Keratinocyte (primary cell): ENCODE measurements at regions not wholly inside any gene's neighbourhood (a gene's known extent, or its start where the extent isn't known, plus 50 kb on each side); places are given as distances from the start of the nearest gene placed in this dataset.

Experiments used
- DNase-seq: peaks from one replicate; pipeline ENCODE4 v3.0.0-alpha.2; 2011; ENCODE audit warnings: low read depth, missing footprints, low spot score
- FAIRE-seq: peaks from 2 replicates; lab custom pipeline; 2011; peaks lifted over from hg19 to GRCh38; lab: Jason Lieb, UNC
- H2AFZ ChIP-seq: 2 replicates; pipeline ENCODE4 v1.6.0; 2012; ENCODE audit warnings: low read length, control low read depth, inconsistent platforms; ENCODE audit not compliant: control insufficient read depth
- H3K27ac ChIP-seq: 2 replicates; pipeline ENCODE4 v1.5.1; 2011; ENCODE audit warnings: low read length; ENCODE audit not compliant: control insufficient read depth, insufficient read depth
- H3K27me3 ChIP-seq: 3 replicates; pipeline ENCODE4 v1.6.0; 2011; ENCODE audit warnings: low read length; ENCODE audit not compliant: control insufficient read depth, insufficient read depth; ENCODE audit errors: extremely low read depth
- H3K36me3 ChIP-seq, 2 experiments: 2 replicates in 1 of 2; 3 replicates in 1 of 2; pipeline ENCODE4 v1.5.1; 2011; ENCODE audit warnings: low read length in 2 of 2, mild to moderate bottlenecking in 1 of 2; ENCODE audit not compliant: control insufficient read depth in 2 of 2, insufficient read depth in 2 of 2; ENCODE audit errors: extremely low read depth in 1 of 2
- H3K4me1 ChIP-seq: 3 replicates; pipeline ENCODE4 v1.5.1; 2011; ENCODE audit warnings: low read length; ENCODE audit not compliant: control insufficient read depth, insufficient read depth; ENCODE audit errors: extremely low read depth
- H3K4me2 ChIP-seq: 3 replicates; pipeline ENCODE4 v1.6.0; 2011; ENCODE audit warnings: low read depth, low read length; ENCODE audit not compliant: control insufficient read depth, insufficient read depth; ENCODE audit errors: extremely low read depth
- H3K4me3 ChIP-seq, 3 experiments: fragments of 200-600 bp in 1 of 3; sonication (generic) in 1 of 3; 2 replicates in 2 of 3; 3 replicates in 1 of 3; pipeline ENCODE4 v1.5.1; 2011 to 2016; ENCODE audit warnings: low read length in 3 of 3, mild to moderate bottlenecking in 3 of 3, control low read depth in 2 of 3, inconsistent platforms in 1 of 3, low read depth in 1 of 3, mixed read lengths in 1 of 3, mixed run types in 1 of 3, moderate library complexity in 1 of 3; ENCODE audit not compliant: control insufficient read depth in 2 of 3, insufficient read depth in 2 of 3; ENCODE audit errors: extremely low read depth in 1 of 3
- H3K79me2 ChIP-seq: 2 replicates; pipeline ENCODE4 v1.6.0; 2012; ENCODE audit warnings: low read length; ENCODE audit not compliant: control insufficient read depth, insufficient read depth
- H3K9ac ChIP-seq: 3 replicates; pipeline ENCODE4 v1.6.0; 2011; ENCODE audit warnings: low read length; ENCODE audit not compliant: control insufficient read depth, insufficient read depth; ENCODE audit errors: extremely low read depth
- H3K9me1 ChIP-seq: 3 replicates; pipeline ENCODE4 v1.6.0; 2011; ENCODE audit warnings: low read length; ENCODE audit not compliant: control insufficient read depth, insufficient read depth; ENCODE audit errors: extremely low read depth
- H3K9me3 ChIP-seq: 2 replicates; pipeline ENCODE4 v1.5.1; 2012; ENCODE audit warnings: low read depth, low read length; ENCODE audit not compliant: control insufficient read depth
- H4K20me1 ChIP-seq: 3 replicates; pipeline ENCODE4 v1.6.0; 2011; ENCODE audit warnings: low read length; ENCODE audit not compliant: control insufficient read depth, insufficient read depth; ENCODE audit errors: extremely low read depth
- CTCF ChIP-seq, 3 experiments: IDR thresholded peaks in 1 of 3; conservative IDR thresholded peaks in 1 of 3; optimal IDR thresholded peaks in 1 of 3; 2 replicates in 2 of 3; 3 replicates in 1 of 3; pipeline versions ENCODE3 to v1.5.1; 2011; ENCODE audit warnings: low read length in 3 of 3, mild to moderate bottlenecking in 3 of 3, moderate library complexity in 2 of 3, control low read depth in 1 of 3, inconsistent platforms in 1 of 3; ENCODE audit not compliant: insufficient read depth in 2 of 3; ENCODE audit errors: extremely low read depth in 1 of 3
- EZH2 ChIP-seq: IDR thresholded peaks from one replicate; pipeline ENCODE4 v1.6.1; 2012; ENCODE audit warnings: inconsistent platforms, mild to moderate bottlenecking, low read length, moderate library complexity
- dilution Hi-C: fragments of 300-500 bp; cut with MboI; formaldehyde crosslinking; loops from one replicate; pipeline ENCODE4 v1.7.0; 2020; ENCODE audit warnings: low sequenced_read_pairs; ENCODE audit not compliant: extremely low pct_ligation_motif_present

DNA sequence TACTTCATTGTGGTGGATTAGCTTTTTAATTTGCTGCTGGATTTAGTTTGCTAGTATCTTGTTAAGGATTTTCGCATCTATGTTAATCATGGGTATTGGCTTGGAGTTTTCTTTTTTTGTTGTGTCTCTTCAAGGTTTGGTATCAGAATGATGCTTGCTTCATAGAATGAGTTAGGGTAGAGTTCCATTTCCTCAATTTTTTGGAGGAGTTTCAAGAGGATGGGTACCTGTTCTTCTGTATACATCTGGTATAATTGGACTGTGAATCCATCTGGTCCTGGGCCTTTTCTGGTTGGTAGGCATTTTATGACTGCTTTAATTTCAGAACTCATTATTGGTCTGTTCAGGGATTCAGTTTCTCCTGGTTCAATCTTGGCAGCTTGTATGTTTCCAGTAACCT, 335.6 kb downstream of the EDEM1 start:
- Histone ChIP-seq H3K27me3 (no peaks in the 10 kb centered on the region), H4K20me1 (no peaks in the 10 kb centered on the region), H3K27ac (no peak overlapping the region), H3K4me2 (no peak overlapping the region), H3K9me1 (no peaks in the 10 kb centered on the region), H3K4me3 (no peak overlapping the region), H3K36me3 (no peaks in the 10 kb centered on the region), H2AFZ (no peak overlapping the region), H3K4me1 (no peaks in the 10 kb centered on the region), H3K9me3 (no peaks in the 10 kb centered on the region), H3K79me2 (no peaks in the 10 kb centered on the region), H3K9ac (no peak overlapping the region)
- TF ChIP-seq EZH2 (no peak), CTCF (optimal IDR thresholded peaks at IDR 0.05 in 1 of 3, IDR thresholded peaks at IDR 0.05 in 1 of 3, conservative IDR thresholded peaks at IDR 0.05 in 1 of 3; ENCODE audit: extremely low read depth in 1 of 3, insufficient read depth in 2 of 3, low read length in 3 of 3) (no peak)
- FAIRE-seq (no peak), DNase-seq (no peak)
- dilution Hi-C loops: no loop called here

GRCh38 chr3:5531039-5531438, 343.5 kb downstream of the EDEM1 start:
- no peaks in the 10 kb centered on the region for H4K20me1 ChIP-seq
- no peaks in the 10 kb centered on the region for H3K4me1 ChIP-seq
- TF ChIP-seq CTCF (optimal IDR thresholded peaks at IDR 0.05 in 1 of 3, IDR thresholded peaks at IDR 0.05 in 1 of 3, conservative IDR thresholded peaks at IDR 0.05 in 1 of 3; ENCODE audit: extremely low read depth in 1 of 3, insufficient read depth in 2 of 3, low read length in 3 of 3): no peak
- TF ChIP-seq EZH2: no peak

More at GRCh38 chr3:5531039-5531438, 343.5 kb downstream of the EDEM1 start:
- Histone ChIP-seq H3K9ac (no peak overlapping the region), H3K27me3 (no peaks in the 10 kb centered on the region), H3K9me1 (no peaks in the 10 kb centered on the region), H3K79me2 (no peaks in the 10 kb centered on the region), H2AFZ (no peak overlapping the region), H3K9me3 (no peaks in the 10 kb centered on the region), H3K36me3 (no peaks in the 10 kb centered on the region), H3K27ac (no peak overlapping the region), H3K4me2 (no peak overlapping the region), H3K4me3 (no peak overlapping the region)
- DNase-seq (no peak), FAIRE-seq (no peak)
- dilution Hi-C loops: no loop called here
